ENCODE measurements at regions not wholly inside any gene's neighbourhood (a gene's known extent, or its start where the extent isn't known, plus 50 kb on each side); places are given as distances from the start of the nearest gene placed in this dataset.

DNA sequence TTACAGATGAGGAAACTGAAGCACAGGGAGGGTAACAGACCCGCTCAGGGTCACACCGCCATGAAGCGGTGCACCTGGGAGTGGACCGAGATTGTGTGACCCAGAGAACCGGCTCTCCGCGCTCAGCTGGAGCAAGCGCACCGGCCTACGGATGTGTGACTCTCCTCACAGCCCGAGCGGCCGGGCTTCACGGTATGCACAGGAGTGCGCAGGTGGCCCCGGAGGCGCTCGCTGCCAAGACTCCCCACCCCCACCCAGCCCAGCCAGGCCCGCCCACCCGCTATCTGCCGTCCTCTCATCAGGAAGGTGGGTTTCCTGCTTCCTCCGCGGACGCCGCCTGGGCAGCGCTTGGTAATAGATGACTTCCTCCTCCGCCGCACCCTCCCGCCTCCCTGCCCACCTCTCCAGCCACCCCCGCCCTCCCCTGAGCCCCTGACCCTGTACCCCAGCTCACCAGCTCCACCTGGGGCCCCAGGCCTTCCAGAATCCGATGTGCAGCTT is 110.7 kb downstream of the NCOR2 start:
- TF ChIP-seq, protein P1, sequence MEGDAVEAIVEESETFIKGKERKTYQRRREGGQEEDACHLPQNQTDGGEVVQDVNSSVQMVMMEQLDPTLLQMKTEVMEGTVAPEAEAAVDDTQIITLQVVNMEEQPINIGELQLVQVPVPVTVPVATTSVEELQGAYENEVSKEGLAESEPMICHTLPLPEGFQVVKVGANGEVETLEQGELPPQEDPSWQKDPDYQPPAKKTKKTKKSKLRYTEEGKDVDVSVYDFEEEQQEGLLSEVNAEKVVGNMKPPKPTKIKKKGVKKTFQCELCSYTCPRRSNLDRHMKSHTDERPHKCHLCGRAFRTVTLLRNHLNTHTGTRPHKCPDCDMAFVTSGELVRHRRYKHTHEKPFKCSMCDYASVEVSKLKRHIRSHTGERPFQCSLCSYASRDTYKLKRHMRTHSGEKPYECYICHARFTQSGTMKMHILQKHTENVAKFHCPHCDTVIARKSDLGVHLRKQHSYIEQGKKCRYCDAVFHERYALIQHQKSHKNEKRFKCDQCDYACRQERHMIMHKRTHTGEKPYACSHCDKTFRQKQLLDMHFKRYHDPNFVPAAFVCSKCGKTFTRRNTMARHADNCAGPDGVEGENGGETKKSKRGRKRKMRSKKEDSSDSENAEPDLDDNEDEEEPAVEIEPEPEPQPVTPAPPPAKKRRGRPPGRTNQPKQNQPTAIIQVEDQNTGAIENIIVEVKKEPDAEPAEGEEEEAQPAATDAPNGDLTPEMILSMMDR (IDR thresholded peaks at IDR 0.05; ENCODE audit: low read depth, low read length): no peak
- no peak for TF ChIP-seq EZH2phosphoT487 (IDR thresholded peaks at IDR 0.05; ENCODE audit: low read depth)

Data from OCI-LY3 (cell line).